HEK293 (cell line): ENCODE measurements at regions not wholly inside any gene's neighbourhood (a gene's known extent, or its start where the extent isn't known, plus 50 kb on each side); places are given as distances from the start of the nearest gene placed in this dataset.

ENCODE experiments used
- CTCF ChIA-PET: fragments of 350-600 bp; formaldehyde crosslinking; extraction: SDS; loops from one replicate; lab custom pipeline; 2021; ENCODE audit warnings: antibody characterized with exemption; lab: Yijun Ruan, JAX
- POLR2A ChIA-PET: fragments of 300-600 bp; formaldehyde crosslinking; extraction: SDS; loops from one replicate; lab custom pipeline; 2020; ENCODE audit warnings: antibody characterized with exemption, inconsistent platforms; lab: Yijun Ruan, JAX
- H3K27ac ChIP-seq: fragments of 200-500 bp; sonication (Bioruptor generic); 2 replicates; pipeline ENCODE4 v1.5.1; 2014; ENCODE audit warnings: low read depth, low read length, control low read depth, inconsistent platforms; ENCODE audit errors: extremely low read depth
- H3K36me3 ChIP-seq, 2 experiments: fragments of 200-500 bp in 1 of 2; sonication (Bioruptor generic) in 1 of 2; 1 replicate in 1 of 2; 2 replicates in 1 of 2; pipeline ENCODE4 v1.5.1; 2014 to 2017; ENCODE audit warnings: inconsistent platforms in 2 of 2, low read length in 2 of 2; ENCODE audit not compliant: control insufficient read depth in 2 of 2, insufficient read depth in 1 of 2
- H3K4me1 ChIP-seq: fragments of 200-500 bp; sonication (Bioruptor generic); 2 replicates; pipeline ENCODE4 v1.5.1; 2014; ENCODE audit warnings: mild to moderate bottlenecking, low read length, inconsistent platforms; ENCODE audit not compliant: control insufficient read depth, insufficient read depth
- H3K4me3 ChIP-seq: 2 replicates; pipeline ENCODE4 v1.5.1; 2011; ENCODE audit warnings: low read depth, mild to moderate bottlenecking, control low read depth, low read length, moderate library complexity
- H3K9me3 ChIP-seq: fragments of 200-500 bp; sonication (Bioruptor generic); 2 replicates; pipeline ENCODE4 v1.5.1; 2014; ENCODE audit warnings: low read depth, low read length, inconsistent platforms; ENCODE audit not compliant: control insufficient read depth, insufficient read depth
- GLI2 ChIP-seq: fragments of 450-650 bp; formaldehyde crosslinking; IDR thresholded peaks from 2 replicates; pipeline ENCODE4; 2017; ENCODE audit warnings: missing biosample characterization, missing genetic modification characterization, low read depth, borderline replicate concordance
- KLF9 ChIP-seq: fragments of 450-650 bp; formaldehyde crosslinking; IDR thresholded peaks from 2 replicates; pipeline ENCODE4 v1.5.1; 2016; ENCODE audit warnings: missing biosample characterization, missing genetic modification characterization, low read depth
- PRDM6 ChIP-seq: fragments of 450-650 bp; formaldehyde crosslinking; IDR thresholded peaks from 2 replicates; pipeline ENCODE4 v1.5.1; 2017; ENCODE audit warnings: missing biosample characterization, missing genetic modification characterization
- SCRT2 ChIP-seq: fragments of 450-650 bp; formaldehyde crosslinking; IDR thresholded peaks from 2 replicates; pipeline ENCODE4 v1.5.1; 2016; ENCODE audit warnings: missing biosample characterization, missing genetic modification characterization
- WT1 ChIP-seq: fragments of 450-650 bp; formaldehyde crosslinking; IDR thresholded peaks from 2 replicates; pipeline ENCODE4 v1.5.1; 2016; ENCODE audit warnings: missing biosample characterization, missing genetic modification characterization
- ZBTB44 ChIP-seq: fragments of 450-650 bp; IDR thresholded peaks from 2 replicates; pipeline ENCODE4 v1.5.1; 2018; ENCODE audit warnings: missing biosample characterization, mild to moderate bottlenecking, missing genetic modification characterization
- ZFHX2 ChIP-seq: fragments of 450-650 bp; formaldehyde crosslinking; conservative IDR thresholded peaks from 2 replicates; pipeline ENCODE4 v1.5.1; 2016; ENCODE audit warnings: missing biosample characterization, missing genetic modification characterization
- ZFP37 ChIP-seq: fragments of 450-650 bp; formaldehyde crosslinking; IDR thresholded peaks from 2 replicates; pipeline ENCODE4 v1.5.1; 2016; ENCODE audit warnings: missing biosample characterization, missing genetic modification characterization
- ZNF157 ChIP-seq: fragments of 450-650 bp; formaldehyde crosslinking; IDR thresholded peaks from 2 replicates; pipeline ENCODE4 v1.5.1; 2016; ENCODE audit warnings: missing biosample characterization, missing genetic modification characterization
- ZNF2 ChIP-seq: fragments of 450-650 bp; formaldehyde crosslinking; IDR thresholded peaks from 2 replicates; pipeline ENCODE4 v1.5.1; 2016; ENCODE audit warnings: missing biosample characterization, missing genetic modification characterization
- ZNF23 ChIP-seq: fragments of 450-650 bp; formaldehyde crosslinking; IDR thresholded peaks from 2 replicates; pipeline ENCODE4 v1.5.1; 2016; ENCODE audit warnings: missing biosample characterization, missing genetic modification characterization, borderline replicate concordance
- ZNF239 ChIP-seq: fragments of 450-650 bp; formaldehyde crosslinking; IDR thresholded peaks from 2 replicates; pipeline ENCODE4 v1.5.1; 2016; ENCODE audit warnings: missing biosample characterization, missing genetic modification characterization
- ZNF26 ChIP-seq: fragments of 450-650 bp; formaldehyde crosslinking; IDR thresholded peaks from 2 replicates; pipeline ENCODE4 v1.5.1; 2016; ENCODE audit warnings: missing biosample characterization, missing genetic modification characterization
- ZNF266 ChIP-seq: fragments of 450-650 bp; formaldehyde crosslinking; IDR thresholded peaks from 2 replicates; pipeline ENCODE4 v1.5.1; 2016; ENCODE audit warnings: missing biosample characterization, missing genetic modification characterization, low read depth
- ZNF362 ChIP-seq: fragments of 450-650 bp; formaldehyde crosslinking; IDR thresholded peaks from 2 replicates; pipeline ENCODE4 v1.5.1; 2016; ENCODE audit warnings: missing biosample characterization, missing genetic modification characterization
- ZNF48 ChIP-seq: fragments of 450-650 bp; formaldehyde crosslinking; IDR thresholded peaks from 2 replicates; pipeline ENCODE4 v1.5.1; 2016; ENCODE audit warnings: missing biosample characterization, missing genetic modification characterization
- ZNF561 ChIP-seq: fragments of 450-650 bp; IDR thresholded peaks from 2 replicates; pipeline ENCODE4 v1.5.1; 2018; ENCODE audit warnings: missing biosample characterization, missing genetic modification characterization, borderline replicate concordance
- ZNF580 ChIP-seq: fragments of 450-650 bp; formaldehyde crosslinking; IDR thresholded peaks from 2 replicates; pipeline ENCODE4 v1.5.1; 2016; ENCODE audit warnings: missing biosample characterization, missing genetic modification characterization
- ZNF596 ChIP-seq: fragments of 450-650 bp; IDR thresholded peaks from 2 replicates; pipeline ENCODE4 v1.5.0; 2018; ENCODE audit warnings: missing biosample characterization, mild to moderate bottlenecking, missing genetic modification characterization, moderate library complexity
- ZNF629 ChIP-seq: fragments of 450-650 bp; formaldehyde crosslinking; IDR thresholded peaks from 2 replicates; pipeline ENCODE4 v1.5.1; 2017; ENCODE audit warnings: missing biosample characterization, missing genetic modification characterization
- ZNF660 ChIP-seq: fragments of 450-650 bp; IDR thresholded peaks from 2 replicates; pipeline ENCODE4 v1.5.1; 2018; ENCODE audit warnings: missing biosample characterization, mild to moderate bottlenecking, missing genetic modification characterization
- ZNF677 ChIP-seq: fragments of 450-650 bp; IDR thresholded peaks from 2 replicates; pipeline ENCODE4 v1.5.0; 2018; ENCODE audit warnings: missing biosample characterization, mild to moderate bottlenecking, missing genetic modification characterization, moderate library complexity
- ZNF692 ChIP-seq: fragments of 450-650 bp; formaldehyde crosslinking; IDR thresholded peaks from 2 replicates; pipeline ENCODE4 v1.5.1; 2016; ENCODE audit warnings: missing biosample characterization, missing genetic modification characterization
- ZNF701 ChIP-seq: fragments of 450-650 bp; formaldehyde crosslinking; IDR thresholded peaks from 2 replicates; pipeline ENCODE4 v1.5.1; 2016; ENCODE audit warnings: missing biosample characterization, missing genetic modification characterization
- ZNF707 ChIP-seq: fragments of 450-650 bp; formaldehyde crosslinking; IDR thresholded peaks from 2 replicates; pipeline ENCODE4 v1.5.1; 2016; ENCODE audit warnings: missing biosample characterization, missing genetic modification characterization
- ZNF791 ChIP-seq: fragments of 450-650 bp; formaldehyde crosslinking; IDR thresholded peaks from 2 replicates; pipeline ENCODE4 v1.5.1; 2016; ENCODE audit warnings: missing biosample characterization, missing genetic modification characterization
- ZNF792 ChIP-seq: fragments of 450-650 bp; formaldehyde crosslinking; IDR thresholded peaks from 2 replicates; pipeline ENCODE4 v1.5.1; 2016; ENCODE audit warnings: missing biosample characterization, missing genetic modification characterization
- ZXDB ChIP-seq: fragments of 450-650 bp; formaldehyde crosslinking; IDR thresholded peaks from 2 replicates; pipeline ENCODE4 v1.5.1; 2016; ENCODE audit warnings: missing biosample characterization, missing genetic modification characterization

GRCh38 chr5:77855369-77855768 is 79.2 kb upstream of the TBCA start:
- no peak overlapping the region for H3K4me3 ChIP-seq
- H3K4me1 ChIP-seq: peaks cover 3% of the 10 kb centered on the region
- H3K36me3 ChIP-seq: no peaks in the 10 kb centered on the region
- ChIA-PET CTCF (interaction anchor here (0.7 kb wide), 1 partner anchor 80 kb away, joined by 3 read pairs; no protein-coding TSS in a partner anchor), POLR2A (no interaction called here)
- H3K27ac ChIP-seq: no peak overlapping the region
- H3K9me3 ChIP-seq: no peaks in the 10 kb centered on the region
- TF ChIP-seq ZNF791 (tag by site-specific recombination) (no peak), ZNF660 (tag by site-specific recombination) (no peak), ZNF701 (tag by site-specific recombination) (no peak)

GRCh38 chr5:77853353-77853907 is 77.3 kb upstream of the TBCA start:
- no peak overlapping the region for H3K4me3 ChIP-seq
- CTCF ChIA-PET: no interaction called here
- peak overlapping the region; percentile 50; the same call in 1 of the 2 replicates for H3K27ac ChIP-seq
- POLR2A ChIA-PET: no interaction called here
- H3K4me1 ChIP-seq: peaks cover 3% of the 10 kb centered on the region
- no peaks in the 10 kb centered on the region for H3K36me3 ChIP-seq
- H3K9me3 ChIP-seq: no peaks in the 10 kb centered on the region
- TF ChIP-seq ZNF48 (tag by site-specific recombination) (no peak), ZFHX2 (tag by site-specific recombination) (no peak), ZNF561 (tag by site-specific recombination) (0 out of 2 replicates have a peak, but pooled peaks have one; percentile 36), ZNF266 (tag by site-specific recombination) (no peak), PRDM6 (tag by site-specific recombination) (peak; percentile 99), ZNF677 (tag by site-specific recombination) (no peak), ZNF362 (tag by site-specific recombination) (no peak), ZNF23 (tag by site-specific recombination) (no peak), ZNF596 (tag by site-specific recombination) (peak; percentile 45), ZXDB (tag by site-specific recombination) (peak; percentile 87), ZNF26 (tag by site-specific recombination) (no peak), ZNF707 (no peak), ZFP37 (tag by site-specific recombination) (no peak), ZNF701 (tag by site-specific recombination) (no peak), KLF9 (tag by site-specific recombination) (no peak), ZNF791 (tag by site-specific recombination) (no peak), ZNF580 (tag by site-specific recombination) (peak; percentile 93), WT1 (0 out of 2 replicates have a peak, but pooled peaks have one; percentile 67), SCRT2 (tag by site-specific recombination) (no peak), ZNF629 (tag by site-specific recombination) (no peak), ZNF157 (no peak), ZNF239 (tag by site-specific recombination) (no peak), ZNF792 (tag by site-specific recombination) (no peak), ZBTB44 (tag by site-specific recombination) (peak; percentile 99), GLI2 (tag by site-specific recombination) (no peak; the same call in 1 of the 2 replicates), ZNF692 (no peak), ZNF2 (0 out of 2 replicates have a peak, but pooled peaks have one; percentile 43)
